ENCODE measurements at regions not wholly inside any gene's neighbourhood (a gene's known extent, or its start where the extent isn't known, plus 50 kb on each side); places are given as distances from the start of the nearest gene placed in this dataset.

- DNase-seq (ENCODE audit: low read depth) = no peak
Measured at GRCh38 chr13:85469320-85469719, 329.9 kb downstream of the SLITRK6 start.

- no peak for DNase-seq (ENCODE audit: low read depth)
Measured at GRCh38 chr13:85462792-85463425, 336.3 kb downstream of the SLITRK6 start.

DNA sequence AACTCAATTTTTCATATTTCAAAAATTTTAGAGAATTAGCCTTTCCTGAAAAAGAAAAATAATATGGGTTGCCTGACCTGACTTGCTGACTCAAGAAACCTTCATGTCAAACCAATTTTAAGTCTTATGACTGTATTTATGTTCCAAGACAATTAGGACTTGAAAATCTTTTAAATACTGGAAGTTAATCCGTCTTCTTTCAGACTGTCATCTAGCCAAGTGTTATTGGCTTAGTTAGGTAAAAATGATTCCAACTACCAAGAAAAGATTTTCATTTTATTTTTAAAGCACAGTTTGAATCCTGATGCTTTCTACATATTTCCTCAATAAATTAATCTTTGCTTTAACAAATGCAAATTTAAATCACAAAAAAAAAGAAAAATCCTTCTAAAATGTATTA lies 337.6 kb downstream of the SLITRK6 start:
- no peak for DNase-seq (ENCODE audit: low read depth)

- DNase-seq (ENCODE audit: low read depth) = no peak
Measured at GRCh38 chr13:85445534-85445933, 353.7 kb downstream of the SLITRK6 start.

- no peak for DNase-seq (ENCODE audit: low read depth)
Measured at GRCh38 chr13:85441975-85442374, 357.2 kb downstream of the SLITRK6 start.

DNA sequence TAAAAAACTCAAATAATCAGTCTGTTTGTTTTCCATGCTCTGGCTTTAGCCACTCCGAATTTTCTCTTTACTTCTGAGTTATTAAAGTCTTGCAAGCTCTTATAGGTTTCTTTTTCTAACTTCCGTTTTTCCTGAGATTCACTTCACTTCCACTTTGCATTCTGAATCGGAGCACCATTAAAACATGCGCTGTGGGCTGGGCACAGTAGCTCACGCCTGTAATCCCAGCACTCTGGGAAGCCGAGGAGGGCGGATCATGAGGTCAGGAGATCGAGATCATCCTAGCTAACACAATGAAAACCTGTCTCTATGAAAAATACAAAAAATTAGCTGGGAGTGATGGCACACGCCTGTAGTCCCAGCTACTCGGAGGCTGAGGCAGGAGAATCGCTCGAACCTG lies 357.9 kb downstream of the SLITRK6 start:
- DNase-seq (ENCODE audit: low read depth) = no peak

- no peak for DNase-seq (ENCODE audit: low read depth)
Measured at GRCh38 chr13:85436029-85436428, 363.2 kb downstream of the SLITRK6 start.

- no peak for DNase-seq (ENCODE audit: low read depth)
Measured at GRCh38 chr13:85434927-85435326, 364.3 kb downstream of the SLITRK6 start.

DNA sequence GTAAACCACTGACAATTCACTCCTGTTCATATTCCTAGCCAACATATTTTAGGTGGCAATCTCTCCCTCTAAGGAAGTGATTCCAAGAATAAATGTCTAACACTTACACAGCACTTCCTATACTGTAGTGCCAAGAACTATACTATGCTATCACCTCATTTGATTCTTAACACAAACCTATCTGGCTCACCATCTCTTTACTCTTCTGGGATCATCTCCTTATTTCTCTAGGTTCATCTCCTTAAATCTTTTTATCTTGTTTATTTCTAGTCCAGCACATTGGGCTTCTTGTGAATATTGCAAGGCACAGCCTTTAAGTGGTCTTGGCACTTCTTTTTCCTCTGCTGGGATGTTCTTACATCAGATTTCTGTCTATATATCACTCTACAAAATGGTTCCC lies 366.3 kb downstream of the SLITRK6 start:
- no peak for DNase-seq (ENCODE audit: low read depth)

- no peak for DNase-seq (ENCODE audit: low read depth)
Measured at GRCh38 chr13:85431720-85432119, 367.5 kb downstream of the SLITRK6 start.

- no peak for DNase-seq (ENCODE audit: low read depth)
Measured at GRCh38 chr13:85430216-85430794, 368.9 kb downstream of the SLITRK6 start.

- peak; percentile 1 for DNase-seq (ENCODE audit: low read depth)
Measured at GRCh38 chr13:85427416-85427815, 371.8 kb downstream of the SLITRK6 start.

GRCh38 chr13:85420136-85420535 lies 379.1 kb downstream of the SLITRK6 start:
- DNase-seq (ENCODE audit: low read depth) = no peak

GRCh38 chr13:85419611-85420010 lies 379.6 kb downstream of the SLITRK6 start:
- no peak for DNase-seq (ENCODE audit: low read depth)

- no peak for DNase-seq (ENCODE audit: low read depth)
Measured at GRCh38 chr13:85417807-85418206, 381.4 kb downstream of the SLITRK6 start.

DNA sequence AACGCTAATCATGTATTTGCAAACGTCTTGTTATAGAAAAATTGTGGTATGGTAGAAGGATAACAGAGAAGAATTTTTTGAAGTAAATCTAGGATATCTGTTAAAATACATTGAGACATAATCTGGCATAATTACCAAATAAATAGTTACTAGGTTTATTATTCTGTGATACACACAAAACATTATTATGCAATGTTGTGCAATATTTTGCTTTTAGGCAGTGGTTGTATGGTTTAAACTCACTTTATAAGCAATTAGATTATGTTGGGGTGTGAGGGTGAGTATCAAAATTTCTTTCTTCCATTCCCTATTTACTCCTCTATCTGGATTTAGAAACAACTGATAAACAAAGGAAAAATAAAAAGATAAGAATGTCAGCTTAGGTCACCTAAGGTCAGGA lies 385.6 kb downstream of the SLITRK6 start:
- DNase-seq (ENCODE audit: low read depth) = no peak

GRCh38 chr13:85412448-85412847 lies 386.8 kb downstream of the SLITRK6 start:
- DNase-seq (ENCODE audit: low read depth) = no peak

DNA sequence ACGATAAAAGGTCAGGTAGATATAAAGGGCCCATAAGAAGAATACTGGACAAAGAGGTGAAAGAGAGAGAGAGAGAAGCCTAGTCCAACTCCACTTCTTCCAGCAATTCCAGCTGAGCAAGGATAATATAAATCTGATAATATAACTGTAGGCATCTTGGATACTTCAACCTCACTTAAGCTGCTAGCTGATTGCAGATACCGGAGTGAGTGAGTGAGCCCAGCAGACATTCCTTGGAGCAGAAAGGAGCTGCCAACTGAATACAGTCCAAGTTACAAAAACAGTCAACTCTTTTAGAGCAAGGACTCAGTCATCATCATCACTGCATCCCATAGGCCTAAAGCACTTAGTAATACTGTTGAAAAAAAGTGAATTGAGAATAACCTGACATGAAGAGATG lies 387.6 kb downstream of the SLITRK6 start:
- no peak for DNase-seq (ENCODE audit: low read depth)

DNA sequence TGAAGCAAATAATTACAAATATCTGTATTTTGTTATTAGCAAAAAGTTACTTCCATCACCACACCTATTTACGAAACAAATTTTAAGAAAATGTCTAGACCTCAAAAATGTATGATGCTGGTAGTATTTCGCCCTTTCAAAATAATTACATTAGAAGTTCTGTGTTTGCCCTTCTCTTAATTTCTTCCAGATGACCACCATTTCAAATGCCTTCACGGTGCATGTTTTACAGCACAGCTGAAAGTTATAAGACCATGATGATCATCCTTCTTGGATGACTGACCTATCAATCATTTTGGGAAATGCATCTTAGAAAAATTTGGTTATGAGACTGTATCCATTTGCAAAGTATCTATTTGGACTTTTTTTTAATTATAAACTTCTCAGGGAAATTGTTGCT lies 390.8 kb downstream of the SLITRK6 start:
- no peak for DNase-seq (ENCODE audit: low read depth)

DNA sequence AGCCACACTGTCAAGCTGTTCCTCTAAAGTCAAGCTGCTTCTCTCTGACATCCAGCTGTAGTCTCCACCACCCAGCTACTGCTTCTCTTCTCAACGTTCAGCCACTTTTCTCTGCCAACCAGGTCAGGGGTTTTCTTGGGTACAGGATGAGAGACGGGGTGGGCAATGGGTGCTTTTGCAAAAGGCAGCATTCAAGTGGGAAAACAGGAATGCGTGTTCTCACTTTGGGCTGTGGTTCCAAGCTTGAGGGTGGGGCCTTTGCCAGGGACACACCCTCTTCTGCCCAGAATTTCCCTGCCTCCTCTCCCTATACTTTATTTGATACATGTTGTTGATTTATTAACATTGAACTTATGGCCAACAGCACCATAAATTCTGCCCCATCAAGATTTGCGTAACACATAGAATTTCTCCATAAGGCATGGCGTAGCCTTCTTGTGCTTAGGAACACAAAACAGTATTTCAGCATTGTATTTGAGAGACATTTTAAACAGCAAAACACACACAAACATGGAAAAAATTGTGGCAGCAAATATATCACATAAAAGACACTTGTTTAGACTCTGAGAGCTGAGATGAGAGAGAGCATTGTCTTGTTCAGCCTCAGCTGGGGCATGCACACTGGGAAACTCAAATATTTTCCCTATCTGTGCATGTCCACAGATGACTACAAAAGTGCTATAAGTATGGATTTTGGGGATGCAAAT lies 392.8 kb downstream of the SLITRK6 start:
- DNase-seq (ENCODE audit: low read depth) = no peak

DNA sequence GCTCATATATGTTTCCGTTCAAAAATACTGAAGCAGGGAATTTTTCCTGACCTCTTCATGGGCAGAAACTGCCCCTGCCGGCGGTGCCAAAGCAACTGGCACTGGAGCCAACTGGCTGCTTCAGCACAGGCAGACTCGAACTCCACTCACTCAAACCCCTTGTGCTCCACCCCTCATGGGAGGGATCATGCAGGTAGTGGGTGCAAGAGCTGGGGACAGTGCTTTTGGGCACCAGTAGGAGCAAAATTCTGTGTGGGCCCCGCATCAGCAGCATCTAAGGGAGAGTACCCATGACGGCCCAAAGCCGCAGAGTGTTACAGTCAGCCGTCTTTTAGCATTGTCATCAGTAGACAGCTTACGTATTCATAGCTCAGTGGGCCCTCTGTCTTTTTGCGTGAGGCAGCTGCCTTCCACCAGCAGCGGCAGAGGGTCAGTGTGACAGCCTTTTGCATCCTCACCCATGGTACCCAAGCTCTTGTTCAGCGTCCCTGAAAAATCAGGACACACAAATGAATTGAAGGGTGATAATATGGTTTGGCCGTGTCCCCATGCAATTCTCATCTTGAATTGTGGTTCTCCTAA lies 393.8 kb downstream of the SLITRK6 start:
- no peak for DNase-seq (ENCODE audit: low read depth)

DNA sequence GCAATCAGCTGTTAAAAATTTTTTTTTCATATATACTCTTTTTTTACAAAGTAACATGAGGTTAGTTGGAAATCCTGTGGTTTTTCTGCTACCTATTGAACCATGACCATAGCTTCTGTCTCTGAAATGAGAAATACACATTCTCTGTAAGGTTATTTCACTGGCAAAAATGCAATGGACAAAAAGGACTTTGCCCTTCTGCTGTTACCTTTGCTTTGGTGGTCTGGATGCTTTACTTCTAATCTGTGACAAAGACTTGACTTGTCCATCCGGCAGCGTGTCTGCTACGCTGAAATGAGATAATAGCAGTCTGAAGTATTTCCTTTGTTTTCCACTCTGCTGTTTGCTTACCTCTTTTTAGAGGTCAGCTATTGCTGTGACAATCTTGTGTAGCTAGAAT lies 412.8 kb downstream of the SLITRK6 start:
- no peak for DNase-seq (ENCODE audit: low read depth)

- DNase-seq (ENCODE audit: low read depth) = no peak
Measured at GRCh38 chr13:85383291-85383690, 415.9 kb downstream of the SLITRK6 start.
